ENCODE measurements at regions not wholly inside any gene's neighbourhood (a gene's known extent, or its start where the extent isn't known, plus 50 kb on each side); places are given as distances from the start of the nearest gene placed in this dataset.

GRCh38 chr6:98212468-98212867 lies 621.9 kb upstream of the POU3F2 start:
- DNase-seq, result no peak

DNA sequence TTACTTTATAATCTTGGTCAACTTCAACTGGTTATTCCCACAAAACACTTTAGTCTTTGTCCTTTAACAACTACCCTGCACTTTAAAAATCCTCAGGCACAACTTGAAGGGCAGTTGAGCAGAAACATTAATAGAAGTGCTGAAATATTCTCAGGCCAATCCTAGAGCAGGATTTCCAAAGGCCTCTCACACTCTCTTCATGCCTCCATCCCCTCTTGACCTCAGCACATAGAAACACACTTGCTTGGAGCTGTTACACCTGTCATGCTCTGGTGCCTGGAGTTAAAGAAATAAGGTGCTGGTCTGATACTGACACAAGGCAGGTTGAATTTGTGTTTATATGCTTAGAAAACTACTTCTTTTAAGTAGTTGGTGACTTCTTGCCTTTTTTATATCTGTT lies 618.8 kb upstream of the POU3F2 start:
- no peak for DNase-seq

GRCh38 chr6:98230250-98230649 lies 604.1 kb upstream of the POU3F2 start:
- DNase-seq, result no peak

DNA sequence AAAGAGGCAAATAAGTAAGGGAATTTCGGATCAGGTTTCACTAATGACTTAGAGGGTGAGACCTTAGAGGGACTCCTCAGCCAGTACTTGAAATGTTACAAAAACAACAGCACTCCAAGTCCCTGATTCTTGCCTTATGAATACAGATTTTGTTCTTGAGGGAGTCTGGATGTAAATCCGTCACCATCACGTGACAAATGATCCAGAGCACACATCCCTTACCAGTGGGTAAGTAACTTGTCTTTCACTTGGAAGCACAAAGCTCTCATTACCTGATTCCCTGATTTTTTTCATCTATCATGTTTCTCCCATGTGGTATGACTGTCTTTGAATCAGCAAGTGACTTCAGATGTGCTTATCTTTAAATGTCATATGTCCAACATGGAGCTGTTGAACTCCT lies 595.3 kb upstream of the POU3F2 start:
- no peak for DNase-seq

GRCh38 chr6:98241630-98242029 lies 592.7 kb upstream of the POU3F2 start:
- DNase-seq, result no peak

GRCh38 chr6:98254624-98255023 lies 579.8 kb upstream of the POU3F2 start:
- no peak for DNase-seq

DNA sequence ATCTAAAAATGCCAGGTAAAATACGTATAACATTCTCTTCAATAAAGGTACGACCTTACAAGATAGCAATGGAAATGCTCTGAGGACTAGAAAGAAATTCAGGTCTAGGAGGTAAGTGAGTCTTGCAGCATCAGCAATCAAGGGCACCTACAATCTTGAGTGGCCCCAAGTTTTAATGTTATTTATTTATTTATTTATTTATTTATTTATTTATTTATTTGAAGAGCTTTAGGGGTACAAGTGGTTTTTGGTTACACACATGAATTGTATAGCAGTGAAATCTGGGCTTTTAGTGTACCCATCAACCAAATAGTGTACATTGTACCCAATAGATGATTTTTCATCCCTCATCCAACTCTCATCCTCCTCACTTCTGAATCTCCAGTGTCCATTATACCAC lies 574.0 kb upstream of the POU3F2 start:
- DNase-seq, result no peak

- DNase-seq, result no peak
Measured at GRCh38 chr6:98272060-98272459, 562.3 kb upstream of the POU3F2 start.

- no peak for DNase-seq
Measured at GRCh38 chr6:98274691-98275090, 559.7 kb upstream of the POU3F2 start.

- DNase-seq, result no peak
Measured at GRCh38 chr6:98280492-98280891, 553.9 kb upstream of the POU3F2 start.

- no peak for DNase-seq
Measured at GRCh38 chr6:98286620-98287019, 547.8 kb upstream of the POU3F2 start.

GRCh38 chr6:98287876-98288275 lies 546.5 kb upstream of the POU3F2 start:
- no peak for DNase-seq

GRCh38 chr6:98292810-98293209 lies 541.6 kb upstream of the POU3F2 start:
- no peak for DNase-seq

- DNase-seq, result no peak
Measured at GRCh38 chr6:98295515-98296175, 538.7 kb upstream of the POU3F2 start.

GRCh38 chr6:98308564-98308963 lies 525.8 kb upstream of the POU3F2 start:
- DNase-seq, result no peak

DNA sequence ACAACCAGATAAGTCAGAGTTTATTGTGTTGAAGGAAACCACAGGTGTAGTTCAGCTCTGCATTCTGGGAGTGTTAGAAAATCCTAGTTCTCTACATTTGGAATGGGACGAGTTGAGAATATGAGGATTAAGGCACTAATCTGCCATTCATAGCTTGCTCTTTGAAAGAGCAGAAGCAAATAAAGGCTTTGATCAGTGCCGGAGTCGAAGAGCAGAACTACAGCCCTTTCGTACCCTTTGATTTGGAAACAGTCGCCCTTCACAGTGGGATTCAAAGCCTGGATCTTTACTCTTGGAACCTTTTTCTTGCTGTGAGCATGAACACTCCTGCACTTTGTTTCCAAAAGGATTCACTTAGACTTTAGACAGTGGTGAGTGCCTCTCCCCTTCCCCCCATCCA lies 523.9 kb upstream of the POU3F2 start:
- no peak for DNase-seq

GRCh38 chr6:98323605-98324004 lies 510.8 kb upstream of the POU3F2 start:
- no peak for DNase-seq

GRCh38 chr6:98324446-98324845 lies 509.9 kb upstream of the POU3F2 start:
- no peak for DNase-seq

DNA sequence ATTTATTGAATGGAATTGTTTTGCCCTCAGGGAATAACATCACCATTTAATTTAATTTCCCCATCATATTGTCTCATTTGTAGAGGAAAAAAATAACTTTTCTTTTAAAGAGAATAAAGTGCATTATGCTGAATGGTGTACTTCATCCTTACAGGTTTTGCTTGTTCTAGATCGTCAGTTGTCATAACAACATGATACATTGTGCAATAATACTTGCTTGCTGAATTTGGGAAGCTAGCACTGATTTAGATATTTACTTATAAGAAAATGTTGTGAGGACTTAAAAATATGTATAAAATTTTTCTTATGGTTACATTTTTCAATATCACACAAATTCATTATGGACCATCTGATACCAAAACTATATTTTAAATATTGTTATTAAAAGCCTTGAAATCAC lies 509.0 kb upstream of the POU3F2 start:
- no peak for DNase-seq

GRCh38 chr6:98333273-98333672 lies 501.1 kb upstream of the POU3F2 start:
- no peak for DNase-seq

DNA sequence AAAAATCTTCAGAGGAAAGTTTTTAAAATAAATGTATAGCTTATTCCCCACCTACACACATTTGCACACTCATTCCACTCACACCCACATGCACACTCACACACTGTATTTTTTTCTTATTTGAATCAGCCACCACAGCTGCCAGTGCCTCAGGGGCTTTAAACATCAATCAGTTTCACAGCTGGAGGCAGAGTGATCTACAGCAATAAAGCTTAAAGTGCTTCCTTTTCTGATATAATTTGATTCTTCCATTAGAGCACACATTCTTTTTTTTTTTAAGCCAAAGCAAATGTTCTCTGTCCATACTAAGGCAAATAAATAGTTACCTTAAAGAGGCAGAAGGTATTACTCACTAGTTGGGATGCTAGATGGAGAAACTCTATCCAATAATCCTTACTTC lies 498.8 kb upstream of the POU3F2 start:
- DNase-seq, result no peak

DNA sequence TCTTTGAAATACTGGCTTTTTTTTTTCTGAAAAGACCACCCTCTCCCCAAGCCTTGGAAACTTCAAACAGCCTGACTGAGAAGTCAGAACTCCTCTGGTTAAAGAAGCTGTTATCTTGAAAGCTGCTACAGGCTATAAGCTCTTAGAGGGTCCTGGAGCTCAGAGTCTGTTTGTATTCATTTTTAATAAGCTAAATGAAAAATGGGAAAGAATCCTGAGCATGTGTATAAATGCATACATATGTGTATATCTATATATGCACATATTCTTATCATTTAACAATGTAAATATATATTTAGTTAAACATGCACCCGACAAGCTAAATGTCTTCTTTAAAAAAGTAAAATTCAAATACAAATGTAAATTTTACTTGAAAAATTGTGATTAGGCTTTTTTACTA lies 494.9 kb upstream of the POU3F2 start:
- DNase-seq, result no peak

DNA sequence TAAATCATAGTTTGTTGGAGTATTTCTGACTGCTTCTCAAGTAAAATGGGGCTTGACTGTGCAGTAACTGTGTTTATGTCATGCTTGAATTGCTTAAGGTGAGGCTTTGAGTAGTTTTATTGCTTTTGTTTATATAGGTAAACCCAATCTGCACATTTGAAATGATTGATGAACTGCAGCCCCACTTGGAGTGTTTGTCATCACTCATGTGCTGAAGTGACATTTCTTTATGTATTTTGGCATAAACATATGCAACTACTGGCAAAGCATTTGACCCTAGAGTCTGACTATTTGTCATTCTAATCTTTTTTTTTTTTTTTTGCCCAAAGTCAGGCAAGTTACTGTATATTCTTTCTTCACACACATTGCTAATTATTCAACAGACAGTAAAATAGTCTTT lies 491.4 kb upstream of the POU3F2 start:
- DNase-seq, result no peak

GRCh38 chr6:98343797-98344196 lies 490.6 kb upstream of the POU3F2 start:
- no peak for DNase-seq

DNA sequence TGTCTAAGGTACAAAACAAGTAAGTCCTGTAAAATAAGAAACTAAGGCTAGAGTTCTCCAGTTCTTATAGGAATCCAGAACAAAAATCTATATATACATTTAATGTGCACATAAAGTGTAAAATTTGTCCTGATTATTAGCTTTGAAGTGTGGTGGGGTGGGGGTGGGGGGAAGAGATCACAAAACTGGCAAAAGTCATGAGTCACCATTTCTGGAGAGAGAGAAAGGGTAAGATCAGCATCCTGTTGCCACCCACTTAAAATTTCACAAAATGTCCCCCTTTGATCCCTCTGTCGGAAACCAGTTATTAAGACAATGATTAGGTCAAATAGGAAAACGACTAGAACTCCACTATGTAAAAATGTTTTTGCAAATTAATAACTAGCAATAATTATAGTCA lies 482.0 kb upstream of the POU3F2 start:
- DNase-seq, result no peak

DNA sequence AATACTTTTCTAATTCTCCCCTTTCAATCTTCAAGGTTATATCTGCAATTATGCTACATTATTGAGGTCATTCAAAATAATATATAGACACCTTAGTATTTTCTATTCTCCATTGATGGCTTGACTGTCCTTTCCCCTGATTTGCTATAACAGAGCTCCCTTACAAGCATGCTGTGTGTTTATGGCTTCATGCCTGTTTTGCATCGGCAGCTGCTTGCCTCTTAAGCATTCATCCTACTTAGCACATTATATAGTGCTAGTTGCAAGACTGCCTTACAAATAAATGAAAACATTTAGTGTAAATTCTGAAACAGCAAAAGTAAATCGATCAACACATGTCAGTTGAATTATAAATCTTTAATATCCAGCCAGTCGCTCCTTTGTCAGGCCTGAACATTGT lies 476.2 kb upstream of the POU3F2 start:
- DNase-seq, result no peak
